ENCODE measurements at regions not wholly inside any gene's neighbourhood (a gene's known extent, or its start where the extent isn't known, plus 50 kb on each side); places are given as distances from the start of the nearest gene placed in this dataset.
"Not testable (repeated sequence)": the region's sequence is repeated elsewhere in the genome, so short reads cannot be mapped to it uniquely, and the experiment has no call there.

DNA sequence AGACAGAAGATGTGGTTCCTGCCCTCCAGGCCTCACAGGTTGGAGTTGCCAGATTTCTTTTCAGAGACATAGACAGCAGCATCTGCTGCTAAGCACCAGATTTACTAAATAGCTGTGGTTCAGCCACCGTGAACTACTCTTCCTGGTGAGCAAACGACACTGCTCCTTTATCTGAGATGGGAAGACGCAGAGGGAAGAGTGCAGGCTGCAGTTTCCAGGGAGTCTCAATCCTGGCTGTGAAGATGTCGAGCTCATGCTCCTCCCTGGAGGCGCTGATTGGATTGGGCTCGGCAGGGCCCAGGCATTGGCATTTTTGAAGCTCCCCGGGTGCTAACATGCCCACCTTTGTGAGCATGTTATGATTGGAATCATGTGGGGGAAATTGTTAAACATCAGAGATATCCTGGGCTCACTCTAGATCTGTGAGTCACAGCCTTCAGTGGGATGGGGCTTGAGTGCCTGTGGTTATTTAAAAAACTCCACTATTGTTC lies 314.8 kb downstream of the TSN start:
- DNase-seq (ENCODE audit: low spot score) = no peak

DNA sequence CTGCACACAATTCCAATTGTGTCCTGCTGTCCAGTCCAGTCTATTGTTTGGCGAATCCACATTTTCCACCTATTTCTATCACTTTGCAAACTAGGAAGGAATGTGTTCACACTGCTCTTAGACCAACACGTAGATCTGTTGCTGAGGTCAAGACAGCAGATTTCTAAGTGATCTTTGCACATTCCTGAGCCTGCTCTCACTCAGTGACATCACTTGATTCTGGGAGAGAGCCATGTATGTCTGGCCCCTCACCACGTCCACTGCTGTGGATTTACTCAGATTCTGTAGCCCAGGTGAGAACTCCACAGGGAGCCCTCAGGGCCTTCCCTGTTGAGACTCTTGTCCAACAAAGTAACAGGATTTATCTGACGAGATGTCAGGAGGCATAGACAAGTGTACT lies 317.2 kb downstream of the TSN start:
- no peak for DNase-seq (ENCODE audit: low spot score)

DNA sequence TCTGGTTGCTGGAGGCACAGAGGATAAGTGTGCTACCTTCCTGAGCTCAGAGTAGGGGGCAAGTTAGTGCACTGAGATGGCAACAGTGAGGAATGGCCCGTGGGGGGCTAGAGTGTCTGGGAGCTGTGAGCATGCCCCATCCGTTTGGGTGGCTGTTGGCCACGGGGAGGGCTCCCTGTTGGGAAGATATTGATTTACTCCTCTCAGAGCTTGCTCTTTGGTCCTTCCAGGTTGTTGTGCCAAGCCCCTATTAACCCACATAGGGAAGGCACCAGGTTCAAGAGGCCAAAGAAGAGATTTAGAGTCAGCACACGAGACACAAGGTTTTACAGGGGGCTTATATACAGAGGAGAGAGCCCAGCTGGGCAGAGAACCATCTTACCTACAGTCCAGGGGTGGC lies 318.8 kb downstream of the TSN start:
- DNase-seq (ENCODE audit: low spot score) = no peak

DNA sequence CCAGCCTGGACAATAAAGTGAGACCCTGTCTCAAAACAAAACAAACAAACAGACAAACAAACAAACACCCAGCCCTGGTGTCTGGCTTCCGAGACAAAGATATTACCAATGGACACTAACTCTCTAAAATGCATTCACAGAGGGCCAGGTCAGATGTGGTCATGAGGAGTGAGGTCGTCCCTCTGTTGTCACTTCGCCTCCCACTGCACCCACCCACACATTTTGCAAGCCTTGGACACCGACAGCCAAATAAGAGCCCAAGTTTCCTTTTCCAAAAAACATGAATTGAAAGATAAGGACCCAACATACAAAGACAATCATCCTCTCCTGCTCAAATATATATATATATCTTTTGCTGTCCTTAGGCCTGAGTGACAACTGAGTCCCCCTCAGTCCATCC lies 319.9 kb downstream of the TSN start:
- no peak for DNase-seq (ENCODE audit: low spot score)

DNA sequence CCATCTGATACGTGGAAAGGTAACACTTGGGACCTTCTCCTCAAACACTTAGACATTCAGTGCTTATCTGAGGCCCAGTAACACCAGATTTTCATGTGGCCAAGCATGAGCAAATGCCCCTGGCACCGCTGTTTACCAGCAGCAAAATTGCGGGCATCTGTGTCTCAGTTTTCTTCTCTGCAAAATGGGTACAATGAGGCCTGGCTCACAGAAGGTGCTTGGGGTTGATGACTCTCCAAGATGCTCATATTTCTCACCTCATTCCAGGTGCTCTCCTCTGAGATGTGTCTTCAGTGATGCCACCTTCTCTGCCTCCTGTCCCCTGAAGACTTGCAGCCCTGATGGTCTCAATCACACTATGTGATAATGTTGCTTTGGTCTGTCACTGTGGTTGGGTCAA lies 321.7 kb downstream of the TSN start:
- no peak for DNase-seq (ENCODE audit: low spot score)

DNA sequence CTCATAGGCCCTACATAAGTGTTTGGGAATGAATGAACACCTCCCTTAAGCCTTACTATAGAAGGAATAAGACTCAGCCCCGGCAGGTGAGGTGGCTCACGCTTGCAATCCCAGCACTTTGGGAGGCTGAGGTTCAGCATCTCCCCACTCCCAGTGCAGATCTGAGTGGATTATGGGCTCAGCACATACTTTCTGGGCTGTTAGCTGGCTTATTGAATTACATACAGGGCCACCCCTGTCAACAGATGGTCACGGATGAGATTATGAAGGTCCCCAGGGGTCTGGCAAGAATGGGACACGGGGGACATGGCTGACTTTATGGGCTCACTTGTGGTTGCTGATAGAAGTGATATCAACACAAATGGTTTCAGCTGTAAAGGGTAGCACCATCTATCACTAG lies 322.3 kb downstream of the TSN start:
- no peak for DNase-seq (ENCODE audit: low spot score)

DNA sequence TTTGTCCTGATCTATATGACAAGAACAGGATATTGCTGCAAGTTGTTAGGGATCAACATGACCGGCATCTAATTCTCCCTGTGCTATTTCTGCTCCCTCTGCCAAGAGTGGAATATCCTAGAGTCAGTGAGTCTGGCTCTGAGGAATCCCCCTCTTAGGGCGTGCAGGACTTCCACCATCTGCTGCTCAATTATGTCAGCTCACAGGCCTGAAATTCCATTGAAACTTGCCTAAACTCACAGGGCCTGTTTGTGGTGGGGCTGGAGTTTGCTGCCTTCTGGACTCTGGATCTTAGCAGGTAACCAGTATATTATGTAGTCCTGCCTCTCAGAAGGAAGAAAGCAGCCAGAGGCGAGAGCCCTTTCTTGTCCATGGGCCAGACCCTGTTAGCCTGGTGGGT lies 323.0 kb downstream of the TSN start:
- no peak for DNase-seq (ENCODE audit: low spot score)

DNA sequence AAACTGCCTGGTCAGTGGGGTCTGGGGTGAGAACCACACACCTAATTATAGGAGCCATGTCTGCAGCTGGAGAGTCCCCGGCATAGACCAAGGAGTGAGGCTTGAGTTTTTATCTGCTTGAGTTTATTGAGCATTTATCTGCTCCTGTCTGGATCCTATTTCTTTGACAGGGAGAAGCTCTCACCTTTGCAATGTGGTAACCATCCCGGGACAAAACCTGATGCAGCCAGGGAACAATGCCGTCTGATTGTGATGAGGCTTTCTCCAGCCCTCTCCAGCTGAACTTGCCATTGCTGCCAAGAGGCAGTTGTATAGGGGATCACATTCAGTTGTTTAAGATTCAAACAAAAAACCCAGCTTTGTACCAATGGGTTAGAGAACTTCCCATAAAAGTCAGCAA lies 324.4 kb downstream of the TSN start:
- no peak for DNase-seq (ENCODE audit: low spot score)

DNA sequence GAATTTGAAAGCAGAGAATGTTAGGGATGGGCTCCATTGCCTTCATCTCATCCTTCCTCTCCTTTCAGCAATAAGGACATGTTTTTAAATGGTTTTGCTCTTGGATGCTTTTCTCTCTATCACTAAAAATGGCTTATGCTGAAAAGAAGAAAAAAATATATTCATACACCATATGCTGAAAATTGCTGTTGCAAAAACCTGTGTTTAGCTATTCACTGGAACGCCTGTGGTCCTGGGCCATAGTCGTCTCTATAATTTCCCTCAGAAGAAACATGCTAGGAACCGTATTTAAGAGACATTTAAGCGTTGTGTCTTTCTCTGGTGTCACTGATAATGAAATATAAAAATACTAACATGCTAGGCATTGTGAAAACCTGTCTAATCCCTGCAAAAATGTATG lies 324.9 kb downstream of the TSN start:
- no peak for DNase-seq (ENCODE audit: low spot score)

DNA sequence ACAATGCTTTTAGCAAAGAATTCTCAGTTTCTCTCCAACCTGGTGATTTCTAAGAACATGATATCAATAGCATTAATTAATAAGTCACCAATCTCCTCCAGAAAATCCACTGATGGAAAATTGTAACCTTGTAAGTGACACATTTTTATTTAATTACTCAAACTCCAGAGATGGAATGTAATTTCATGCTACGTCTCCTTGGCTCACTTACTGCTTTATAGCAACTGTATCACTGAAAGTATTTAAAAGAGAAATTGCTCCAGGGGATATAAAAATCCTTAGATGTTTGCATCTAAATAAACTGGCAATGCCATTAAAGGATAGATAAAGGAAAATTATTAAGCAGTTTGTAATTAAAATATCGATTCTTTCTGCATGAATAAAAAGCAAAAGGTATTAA lies 325.4 kb downstream of the TSN start:
- no peak for DNase-seq (ENCODE audit: low spot score)

DNA sequence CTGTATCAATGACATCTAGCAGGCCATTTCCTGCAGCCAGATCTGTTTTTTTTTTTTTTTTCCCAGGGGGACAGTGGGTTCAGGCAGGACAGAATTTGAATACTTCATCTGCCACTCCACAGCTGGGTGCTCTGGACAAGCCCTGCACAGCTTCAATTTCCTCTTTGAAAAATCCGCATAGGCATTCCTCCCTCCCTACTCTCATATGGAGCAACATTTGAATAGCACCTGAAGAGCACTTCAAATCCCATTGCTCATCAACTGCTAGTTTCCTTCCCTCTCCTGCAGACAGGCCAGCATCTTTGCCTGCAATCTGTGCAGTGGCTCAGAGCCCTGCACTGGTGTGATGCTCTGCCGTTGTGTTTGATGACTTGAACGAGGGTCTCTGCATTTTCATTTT lies 326.3 kb downstream of the TSN start:
- no peak for DNase-seq (ENCODE audit: low spot score)

DNA sequence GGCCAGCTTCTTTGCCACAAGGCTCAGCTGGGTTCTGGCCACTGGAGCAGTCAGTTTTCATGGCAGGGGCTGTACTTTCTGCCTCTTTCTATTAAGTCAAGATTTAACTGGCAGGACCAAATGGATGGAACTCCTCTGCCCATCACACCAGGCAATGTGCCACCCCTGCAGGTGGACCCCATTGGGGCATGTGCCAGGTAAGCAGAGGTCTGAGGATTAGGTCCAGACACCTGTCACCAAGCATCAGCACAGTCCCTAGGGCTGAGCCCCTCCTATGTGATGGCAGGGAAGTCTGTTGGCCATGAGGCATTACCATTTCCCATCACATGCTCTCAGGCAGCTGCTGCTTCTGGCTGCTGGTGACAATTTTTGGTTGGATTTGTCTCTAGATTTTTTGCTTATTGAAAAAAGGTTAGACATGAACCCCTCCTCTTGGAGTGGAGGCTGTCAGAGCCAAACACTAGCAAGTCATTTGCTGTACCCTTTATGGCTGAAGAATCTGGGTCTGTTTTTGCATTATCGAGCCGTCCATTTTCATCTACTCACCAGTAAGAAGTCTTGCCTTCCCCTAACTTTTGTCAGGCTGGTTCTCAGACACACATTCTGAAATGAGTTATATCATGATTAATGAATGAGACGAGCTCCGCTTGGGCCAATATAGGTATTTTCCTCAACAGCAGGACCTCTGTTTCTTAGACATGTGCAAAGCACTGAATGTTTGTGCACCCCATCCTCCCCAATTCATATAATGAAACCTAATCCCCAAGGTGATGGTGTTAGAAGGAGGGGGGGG lies 328.0 kb downstream of the TSN start:
- no peak for DNase-seq (ENCODE audit: low spot score)

DNA sequence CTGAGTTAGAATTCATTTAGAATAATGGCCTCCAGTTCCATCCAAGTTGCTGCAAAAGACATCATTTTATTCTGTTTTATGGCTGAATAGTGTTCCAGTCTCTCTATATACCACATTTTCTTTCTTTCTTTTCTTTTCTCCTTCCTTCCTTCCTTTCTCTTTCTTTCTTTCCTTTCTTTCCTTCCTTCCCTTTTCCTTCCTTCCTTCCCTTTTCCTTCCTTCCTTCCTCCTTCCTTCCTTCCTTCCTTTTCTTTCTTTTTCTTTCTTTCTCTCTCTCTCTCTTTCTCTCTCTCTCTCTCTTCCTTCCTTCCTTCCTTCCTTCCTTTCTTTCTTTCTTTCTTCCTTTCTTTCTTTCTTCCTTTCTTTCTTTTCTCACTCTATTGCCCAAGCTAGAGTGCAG lies 330.2 kb downstream of the TSN start:
- not testable (repeated sequence) for DNase-seq (ENCODE audit: low spot score)

DNA sequence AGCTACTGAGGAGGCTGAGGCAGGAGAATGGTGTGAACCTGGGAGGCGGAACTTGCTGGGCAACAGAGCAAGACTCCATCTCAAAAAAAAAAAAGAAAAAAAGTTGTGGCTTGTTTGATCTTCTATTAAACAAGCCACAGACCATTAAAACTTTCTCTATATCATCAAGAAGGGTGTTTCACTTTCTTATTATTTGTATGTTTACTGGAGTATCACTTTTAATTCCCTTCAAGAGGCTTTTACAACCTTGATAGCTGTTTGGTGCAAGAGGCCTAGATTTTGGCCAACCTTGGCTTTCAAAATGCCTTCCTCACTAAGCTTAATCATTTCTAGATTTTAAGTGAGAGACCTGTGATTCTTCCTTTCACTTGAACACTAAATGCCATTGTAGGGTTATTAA lies 339.1 kb downstream of the TSN start:
- DNase-seq (ENCODE audit: low spot score) = no peak

DNA sequence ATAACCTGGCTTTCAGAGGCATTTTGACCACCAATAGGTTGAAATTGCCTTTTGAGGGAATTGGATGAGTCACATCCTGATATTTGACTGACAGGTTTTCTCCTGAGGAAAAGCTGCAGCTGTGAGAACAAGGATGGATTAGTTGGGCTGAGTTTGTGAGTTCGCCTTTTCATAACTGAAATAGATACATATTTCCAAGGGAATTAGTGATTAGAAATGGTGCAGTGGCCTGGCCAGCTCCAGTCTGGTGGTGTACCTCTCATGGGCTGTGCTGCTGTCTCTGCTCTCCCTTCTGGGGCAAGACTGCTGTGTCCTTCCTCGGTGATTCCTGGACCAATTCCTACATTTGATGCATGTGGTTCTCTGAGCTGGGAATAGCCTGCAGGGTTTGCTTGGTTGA lies 341.3 kb downstream of the TSN start:
- no peak for DNase-seq (ENCODE audit: low spot score)

DNA sequence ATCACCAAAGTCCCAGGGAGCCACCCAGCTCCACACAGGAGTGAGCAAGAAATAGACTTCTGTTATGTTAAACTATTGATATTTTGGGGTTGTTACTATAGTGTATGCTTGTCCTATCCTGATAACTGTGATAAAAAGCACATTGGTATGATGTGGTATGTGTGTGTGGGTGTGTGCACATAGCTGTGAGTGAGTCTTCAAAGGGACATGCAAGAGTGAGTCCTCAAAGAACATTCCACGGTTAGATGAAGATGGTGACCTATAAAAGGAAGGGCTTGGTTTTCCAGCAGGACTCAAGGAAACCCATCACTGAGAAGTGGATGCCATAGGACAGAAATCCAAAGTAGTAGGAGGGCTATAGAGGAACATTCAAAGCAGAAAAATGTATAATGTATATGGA lies 342.9 kb downstream of the TSN start:
- DNase-seq (ENCODE audit: low spot score) = no peak

DNA sequence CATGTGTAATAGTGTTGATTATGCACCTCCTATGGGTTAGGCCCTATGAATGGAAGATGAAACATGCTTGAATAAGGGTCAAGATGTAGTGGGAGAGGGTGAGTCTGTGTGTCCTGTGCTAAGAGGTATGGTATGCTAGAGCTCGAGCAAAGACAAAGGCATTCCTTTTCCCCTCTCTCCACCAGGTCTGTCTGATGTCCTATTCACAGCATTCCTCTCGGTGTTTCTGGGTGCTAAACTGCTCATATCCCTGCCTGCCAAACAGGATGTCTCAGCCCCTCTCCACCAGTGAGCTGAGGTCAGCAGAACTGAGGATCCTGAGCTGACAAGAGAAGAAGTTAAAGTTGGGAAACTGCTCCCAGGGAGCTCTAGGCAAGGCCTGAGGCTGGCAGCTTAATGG lies 344.9 kb downstream of the TSN start:
- no peak for DNase-seq (ENCODE audit: low spot score)

DNA sequence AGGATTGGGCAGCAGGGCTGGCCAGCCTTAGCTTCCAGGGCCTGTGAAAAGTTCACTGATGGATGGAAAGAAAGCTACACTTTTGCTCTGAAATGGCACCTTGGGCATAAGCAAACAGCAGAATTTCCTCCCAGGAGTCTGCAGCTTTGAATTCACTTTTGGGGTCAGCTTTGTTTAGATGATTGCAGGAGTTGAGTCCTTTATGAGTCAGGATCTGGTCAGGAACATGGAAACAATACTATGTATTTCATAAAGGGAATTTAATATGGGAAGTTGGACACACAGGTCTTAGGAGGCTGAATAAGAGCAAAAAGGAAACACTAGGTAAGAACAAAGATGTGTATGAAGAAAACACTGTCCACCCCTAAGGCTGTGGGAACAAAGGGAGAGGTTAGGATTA lies 345.3 kb downstream of the TSN start:
- DNase-seq (ENCODE audit: low spot score) = no peak

DNA sequence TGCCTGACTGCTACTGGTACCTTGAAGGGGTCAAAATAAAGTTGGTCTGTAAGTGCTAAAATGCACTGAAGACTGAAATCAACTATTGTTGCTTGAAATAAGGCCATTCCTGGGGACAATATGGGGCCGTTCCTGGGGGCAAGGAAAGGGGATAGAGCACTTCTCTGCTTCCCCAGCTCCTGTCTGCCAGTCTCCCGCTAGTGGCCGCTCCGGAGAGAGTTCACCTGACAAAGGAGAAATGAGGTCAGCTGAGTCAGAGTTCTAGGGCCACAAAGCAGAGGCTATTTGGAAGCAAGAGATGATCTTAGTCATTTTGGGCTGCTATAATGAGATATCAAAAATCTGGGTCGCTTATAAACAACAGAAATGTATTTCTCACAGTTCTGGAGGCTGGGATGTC lies 345.9 kb downstream of the TSN start:
- DNase-seq (ENCODE audit: low spot score) = no peak

DNA sequence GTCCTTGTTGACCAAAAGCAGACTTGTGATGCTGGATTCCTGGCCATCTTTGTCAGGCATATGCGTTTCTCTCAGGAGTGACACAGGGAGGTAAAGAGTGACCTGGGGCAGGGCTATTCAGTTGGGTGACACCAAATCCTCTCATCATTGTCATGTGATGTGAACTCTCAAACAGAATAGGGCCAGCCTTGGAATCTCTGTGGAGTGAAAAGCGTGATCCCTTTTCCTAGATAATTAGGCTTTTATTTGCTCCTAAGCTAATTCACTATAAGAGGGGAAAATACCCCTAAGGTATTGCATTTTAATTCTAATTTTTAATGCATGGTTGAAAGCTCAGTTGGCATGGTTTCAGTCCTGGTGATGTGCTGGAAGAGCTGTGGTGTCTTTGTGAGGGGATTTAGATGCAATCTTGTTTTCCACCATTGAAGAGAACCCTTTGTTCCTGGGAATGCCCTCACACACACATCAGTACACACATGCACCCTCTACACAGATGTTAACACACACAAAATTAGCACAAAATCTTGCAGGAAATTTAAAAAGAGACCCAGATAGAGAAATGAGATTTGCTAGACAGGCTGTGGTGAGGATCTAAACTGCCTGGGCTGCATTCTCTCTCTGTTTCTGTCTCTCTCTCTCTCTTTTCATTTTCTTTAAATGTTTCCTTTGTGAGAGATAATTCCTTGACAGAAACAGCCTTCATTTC lies 349.9 kb downstream of the TSN start:
- DNase-seq (ENCODE audit: low spot score) = no peak

DNA sequence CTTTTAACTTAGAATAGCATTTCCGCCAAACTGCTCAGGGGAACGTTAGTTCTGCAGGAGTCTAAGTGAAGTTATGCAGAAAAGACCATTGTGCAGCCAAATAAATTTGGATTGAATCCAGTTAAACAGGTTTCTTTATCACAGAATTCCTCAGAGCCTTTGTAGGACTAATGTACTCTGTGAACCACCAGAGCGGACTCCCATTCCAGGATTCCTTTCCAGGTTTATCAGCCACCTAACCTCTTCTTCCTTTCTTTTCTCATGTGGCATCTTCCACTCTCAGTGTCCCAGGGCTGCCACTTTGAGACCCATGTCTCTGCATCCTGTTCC lies 350.4 kb downstream of the TSN start:
- DNase-seq (ENCODE audit: low spot score) = no peak

DNA sequence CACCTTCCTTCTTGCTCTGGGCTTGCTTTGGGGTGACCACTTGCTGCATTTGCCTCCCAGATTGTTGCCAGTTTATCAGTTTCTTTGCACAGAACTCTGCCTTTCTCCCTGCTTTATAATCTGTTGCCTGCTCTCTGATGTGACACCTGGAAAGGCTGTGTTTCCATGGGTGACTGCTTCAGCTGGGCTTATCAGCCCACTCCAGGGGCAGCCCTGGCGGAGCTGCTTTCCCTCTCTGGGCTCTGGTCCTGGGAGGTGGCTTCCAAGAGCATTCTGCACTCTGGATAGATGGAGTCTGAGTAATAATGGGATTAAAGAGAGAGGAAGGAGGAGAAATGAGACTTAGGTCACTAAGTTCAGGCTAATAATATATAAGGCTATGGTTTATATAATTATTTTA lies 352.7 kb downstream of the TSN start:
- DNase-seq (ENCODE audit: low spot score) = no peak

DNA sequence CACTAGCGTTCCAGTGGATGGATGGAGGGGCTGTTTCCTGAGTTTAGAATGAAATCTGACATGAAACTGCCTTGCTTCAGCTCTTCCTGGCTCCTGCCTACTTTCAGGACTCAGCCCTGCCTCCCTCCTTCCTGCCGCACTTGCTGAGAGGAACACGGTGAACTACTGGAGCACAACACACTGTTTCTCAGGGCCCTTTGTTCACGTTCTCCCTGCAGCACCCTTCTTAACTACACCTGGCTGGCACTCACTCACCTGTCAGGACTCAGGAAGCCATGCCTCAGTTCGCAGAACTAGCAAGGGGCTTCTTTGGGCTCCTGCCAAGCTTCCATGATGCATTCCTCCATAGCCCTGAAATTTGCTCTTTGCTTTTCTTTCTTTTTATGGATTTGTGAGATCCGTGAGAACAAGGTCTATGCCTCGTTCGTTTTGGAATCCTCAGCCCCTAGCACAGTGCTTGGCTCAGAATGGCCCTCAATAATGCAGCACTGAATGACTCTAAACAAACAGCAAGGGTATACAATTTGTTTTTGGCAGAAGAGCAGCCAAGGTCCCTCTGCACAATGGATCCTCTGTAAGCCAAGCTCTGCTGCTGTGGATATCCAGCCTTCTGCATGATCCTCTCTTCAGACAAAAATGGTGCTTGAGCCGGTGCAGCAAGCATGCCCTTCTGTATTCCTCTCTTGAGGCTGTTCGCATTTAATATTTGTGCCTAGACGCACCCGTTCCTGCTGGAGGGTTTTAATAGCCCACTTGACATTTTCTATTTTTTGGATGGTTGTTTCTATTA lies 357.0 kb downstream of the TSN start:
- no peak for DNase-seq (ENCODE audit: low spot score)

Measured in NAMALWA (cell line).